ENCODE measurements at regions not wholly inside any gene's neighbourhood (a gene's known extent, or its start where the extent isn't known, plus 50 kb on each side); places are given as distances from the start of the nearest gene placed in this dataset.

DNA sequence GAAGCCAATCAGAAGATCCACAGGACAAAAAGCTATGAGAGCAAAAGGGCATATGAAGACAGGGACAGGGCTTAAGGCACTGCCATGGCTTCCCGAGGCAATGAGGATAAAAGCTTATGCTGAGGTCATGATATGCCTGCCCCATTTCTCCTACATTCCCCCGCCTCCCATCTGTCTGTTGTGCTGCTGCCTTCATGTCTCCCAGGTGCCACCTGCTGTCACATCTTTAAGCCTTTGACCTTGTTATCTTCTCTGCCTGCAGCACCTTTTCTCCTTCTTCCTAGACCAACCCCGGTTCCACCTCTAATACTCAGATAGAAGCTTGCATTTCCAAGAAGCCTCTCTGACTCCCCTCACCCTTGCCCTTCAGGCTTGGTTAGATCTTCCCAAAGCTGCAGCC lies 213.8 kb downstream of the ARRDC4 start:
- TF ChIP-seq, protein P1, sequence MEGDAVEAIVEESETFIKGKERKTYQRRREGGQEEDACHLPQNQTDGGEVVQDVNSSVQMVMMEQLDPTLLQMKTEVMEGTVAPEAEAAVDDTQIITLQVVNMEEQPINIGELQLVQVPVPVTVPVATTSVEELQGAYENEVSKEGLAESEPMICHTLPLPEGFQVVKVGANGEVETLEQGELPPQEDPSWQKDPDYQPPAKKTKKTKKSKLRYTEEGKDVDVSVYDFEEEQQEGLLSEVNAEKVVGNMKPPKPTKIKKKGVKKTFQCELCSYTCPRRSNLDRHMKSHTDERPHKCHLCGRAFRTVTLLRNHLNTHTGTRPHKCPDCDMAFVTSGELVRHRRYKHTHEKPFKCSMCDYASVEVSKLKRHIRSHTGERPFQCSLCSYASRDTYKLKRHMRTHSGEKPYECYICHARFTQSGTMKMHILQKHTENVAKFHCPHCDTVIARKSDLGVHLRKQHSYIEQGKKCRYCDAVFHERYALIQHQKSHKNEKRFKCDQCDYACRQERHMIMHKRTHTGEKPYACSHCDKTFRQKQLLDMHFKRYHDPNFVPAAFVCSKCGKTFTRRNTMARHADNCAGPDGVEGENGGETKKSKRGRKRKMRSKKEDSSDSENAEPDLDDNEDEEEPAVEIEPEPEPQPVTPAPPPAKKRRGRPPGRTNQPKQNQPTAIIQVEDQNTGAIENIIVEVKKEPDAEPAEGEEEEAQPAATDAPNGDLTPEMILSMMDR (IDR thresholded peaks at IDR 0.05) = no peak
- no peak for TF ChIP-seq EZH2 (IDR thresholded peaks at IDR 0.05; ENCODE audit: borderline replicate concordance, insufficient read depth, low read depth, low read length, poor library complexity, severe bottlenecking)
